Stomach smooth muscle (tissue), 2 donors: ENCODE measurements at regions not wholly inside any gene's neighbourhood (a gene's known extent, or its start where the extent isn't known, plus 50 kb on each side); places are given as distances from the start of the nearest gene placed in this dataset.

Experiments used
- H3K27ac ChIP-seq: one replicate; pipeline ENCODE4 v1.7.0; 2013; ENCODE audit warnings: mild to moderate bottlenecking, low read length, inconsistent platforms
- H3K27me3 ChIP-seq, 2 donors: one replicate each; pipeline ENCODE4 v1.7.0; 2013; ENCODE audit warnings: low read length in 2 of 2; ENCODE audit not compliant: insufficient read depth in 2 of 2, control insufficient read depth in 1 of 2
- H3K36me3 ChIP-seq, 2 donors: one replicate each; pipeline ENCODE4 v1.7.0; 2013; ENCODE audit warnings: low read length in 2 of 2; ENCODE audit not compliant: control insufficient read depth in 2 of 2, insufficient read depth in 2 of 2
- H3K4me1 ChIP-seq: one replicate; pipeline ENCODE4 v1.7.0; 2013; ENCODE audit warnings: low read length; ENCODE audit not compliant: control insufficient read depth, insufficient read depth
- H3K4me3 ChIP-seq, 2 donors: one replicate each; pipeline ENCODE4 v1.7.0; 2013; ENCODE audit warnings: low read length in 2 of 2
- H3K9ac ChIP-seq, 2 donors: one replicate each; pipeline ENCODE4 v1.7.0; 2013; ENCODE audit warnings: low read length in 2 of 2, mild to moderate bottlenecking in 1 of 2
- H3K9me3 ChIP-seq, 2 donors: one replicate each; pipeline ENCODE4 v1.7.0; 2013; ENCODE audit warnings: low read length in 2 of 2; ENCODE audit not compliant: control insufficient read depth in 2 of 2
- donor health status: healthy.
- donor health status: Pancreatic carcinoma.

- H3K27ac ChIP-seq = no peak overlapping the region
Measured at GRCh38 chr4:96039803-96040436, 200.0 kb downstream of the PDHA2 start.

GRCh38 chr4:96044971-96045370 lies 205.1 kb downstream of the PDHA2 start:
- Histone ChIP-seq H3K27me3 (no peaks in the 10 kb centered on the region), H3K9me3 (no peaks in the 10 kb centered on the region), H3K36me3 (no peaks in the 10 kb centered on the region)

More at GRCh38 chr4:96039803-96040436, 200.0 kb downstream of the PDHA2 start:
- no peaks in the 10 kb centered on the region for H3K4me1 ChIP-seq
- no peak overlapping the region for H3K4me3 ChIP-seq
- H3K27me3 ChIP-seq = no peaks in the 10 kb centered on the region
- H3K9ac ChIP-seq = no peak overlapping the region
- H3K9me3 ChIP-seq = no peaks in the 10 kb centered on the region
- no peaks in the 10 kb centered on the region for H3K36me3 ChIP-seq

GRCh38 chr4:96052827-96053226 lies 212.9 kb downstream of the PDHA2 start:
- H3K9ac ChIP-seq = no peak overlapping the region
- H3K36me3 ChIP-seq = no peaks in the 10 kb centered on the region
- H3K4me3 ChIP-seq = no peak overlapping the region

More at GRCh38 chr4:96044971-96045370, 205.1 kb downstream of the PDHA2 start:
- H3K4me1 ChIP-seq = no peaks in the 10 kb centered on the region
- no peak overlapping the region for H3K9ac ChIP-seq
- no peak overlapping the region for H3K27ac ChIP-seq
- no peak overlapping the region for H3K4me3 ChIP-seq

GRCh38 chr4:96056346-96056934 lies 216.5 kb downstream of the PDHA2 start:
- Histone ChIP-seq H3K36me3 (no peaks in the 10 kb centered on the region), H3K4me1 (no peaks in the 10 kb centered on the region), H3K9me3 (no peaks in the 10 kb centered on the region), H3K4me3 (no peak overlapping the region), H3K9ac (no peak overlapping the region), H3K27me3 (no peaks in the 10 kb centered on the region), H3K27ac (no peak overlapping the region)

More at GRCh38 chr4:96052827-96053226, 212.9 kb downstream of the PDHA2 start:
- Histone ChIP-seq H3K9me3 (no peaks in the 10 kb centered on the region), H3K27ac (no peak overlapping the region), H3K4me1 (no peaks in the 10 kb centered on the region), H3K27me3 (no peaks in the 10 kb centered on the region)

GRCh38 chr4:96063639-96064038 lies 223.7 kb downstream of the PDHA2 start:
- Histone ChIP-seq H3K36me3 (no peaks in the 10 kb centered on the region), H3K4me3 (no peak overlapping the region), H3K9me3 (no peaks in the 10 kb centered on the region), H3K27ac (no peak overlapping the region), H3K9ac (no peak overlapping the region), H3K4me1 (no peaks in the 10 kb centered on the region), H3K27me3 (no peaks in the 10 kb centered on the region)

- Histone ChIP-seq H3K27me3 (no peaks in the 10 kb centered on the region), H3K4me3 (no peak overlapping the region), H3K9me3 (no peaks in the 10 kb centered on the region), H3K27ac (no peak overlapping the region), H3K9ac (no peak overlapping the region), H3K36me3 (no peaks in the 10 kb centered on the region), H3K4me1 (no peaks in the 10 kb centered on the region)
Measured at GRCh38 chr4:96073461-96073860, 233.6 kb downstream of the PDHA2 start.

- Histone ChIP-seq H3K4me1 (no peaks in the 10 kb centered on the region), H3K27me3 (no peaks in the 10 kb centered on the region), H3K9ac (no peak overlapping the region), H3K36me3 (no peaks in the 10 kb centered on the region), H3K27ac (no peak overlapping the region), H3K4me3 (no peak overlapping the region), H3K9me3 (no peaks in the 10 kb centered on the region)
Measured at GRCh38 chr4:96092151-96092705, 252.3 kb downstream of the PDHA2 start.

GRCh38 chr4:96093057-96093456 lies 253.2 kb downstream of the PDHA2 start:
- Histone ChIP-seq H3K27me3 (no peaks in the 10 kb centered on the region), H3K4me1 (no peaks in the 10 kb centered on the region), H3K4me3 (no peak overlapping the region), H3K9ac (no peak overlapping the region), H3K9me3 (no peaks in the 10 kb centered on the region), H3K27ac (no peak overlapping the region), H3K36me3 (no peaks in the 10 kb centered on the region)

GRCh38 chr4:96093563-96093962 lies 253.7 kb downstream of the PDHA2 start:
- no peaks in the 10 kb centered on the region for H3K4me1 ChIP-seq
- H3K27me3 ChIP-seq = no peaks in the 10 kb centered on the region
- no peak overlapping the region for H3K27ac ChIP-seq

GRCh38 chr4:96094183-96094582 lies 254.3 kb downstream of the PDHA2 start:
- Histone ChIP-seq H3K9me3 (no peaks in the 10 kb centered on the region), H3K36me3 (no peaks in the 10 kb centered on the region), H3K4me3 (no peak overlapping the region), H3K4me1 (no peaks in the 10 kb centered on the region), H3K27me3 (no peaks in the 10 kb centered on the region), H3K27ac (no peak overlapping the region), H3K9ac (no peak overlapping the region)

More at GRCh38 chr4:96093563-96093962, 253.7 kb downstream of the PDHA2 start:
- Histone ChIP-seq H3K9ac (no peak overlapping the region), H3K9me3 (no peaks in the 10 kb centered on the region), H3K36me3 (no peaks in the 10 kb centered on the region), H3K4me3 (no peak overlapping the region)

GRCh38 chr4:96097040-96097607 lies 257.2 kb downstream of the PDHA2 start:
- Histone ChIP-seq H3K4me3 (no peak overlapping the region), H3K4me1 (no peaks in the 10 kb centered on the region), H3K9ac (no peak overlapping the region), H3K9me3 (peaks cover 0 to 2% of the 10 kb centered on the region in 2 donors), H3K27me3 (no peaks in the 10 kb centered on the region), H3K27ac (no peak overlapping the region), H3K36me3 (no peaks in the 10 kb centered on the region)
